HG02840 (cell line): ENCODE measurements at regions not wholly inside any gene's neighbourhood (a gene's known extent, or its start where the extent isn't known, plus 50 kb on each side); places are given as distances from the start of the nearest gene placed in this dataset.

Experiments
- ATAC-seq: cut with Tn5 transposase; IDR thresholded peaks from one replicate; pipeline ENCODE4 v1.9.1; 2021; ENCODE audit warnings: mild to moderate bottlenecking, moderate library complexity, moderate number of reproducible peaks; ENCODE audit not compliant: unreplicated experiment, low FRiP score

DNA sequence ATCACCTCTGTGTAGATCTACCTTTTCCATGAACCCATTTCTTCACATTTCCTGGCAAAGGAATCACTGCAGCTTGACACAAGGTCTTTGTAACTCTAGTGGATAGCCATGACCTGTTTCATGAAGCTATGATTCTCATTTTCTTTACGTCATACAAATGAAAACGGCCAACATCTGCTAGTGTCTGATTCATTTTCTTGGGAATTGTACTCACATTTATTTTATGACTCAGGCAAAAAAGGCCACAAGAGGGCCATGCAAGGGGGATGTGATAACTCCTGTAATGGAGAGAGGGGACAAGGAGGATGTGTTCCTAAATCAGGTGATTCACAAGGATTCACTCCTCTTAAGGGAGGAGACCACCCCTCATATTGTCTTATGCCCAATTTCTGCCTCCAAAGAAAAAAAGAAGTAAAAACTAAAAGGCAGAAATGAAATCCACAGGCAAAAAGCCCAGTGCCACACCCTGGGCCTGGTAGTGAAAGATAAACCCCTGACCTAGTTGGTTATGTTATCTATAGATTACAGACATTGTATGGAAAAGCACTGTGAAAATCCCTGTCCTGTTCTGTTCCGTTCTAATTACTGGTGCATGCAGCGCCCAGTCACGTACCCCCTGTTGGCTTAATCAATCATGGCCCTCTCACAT is 249.9 kb downstream of the IPMK start:
- no peak for ATAC-seq

DNA sequence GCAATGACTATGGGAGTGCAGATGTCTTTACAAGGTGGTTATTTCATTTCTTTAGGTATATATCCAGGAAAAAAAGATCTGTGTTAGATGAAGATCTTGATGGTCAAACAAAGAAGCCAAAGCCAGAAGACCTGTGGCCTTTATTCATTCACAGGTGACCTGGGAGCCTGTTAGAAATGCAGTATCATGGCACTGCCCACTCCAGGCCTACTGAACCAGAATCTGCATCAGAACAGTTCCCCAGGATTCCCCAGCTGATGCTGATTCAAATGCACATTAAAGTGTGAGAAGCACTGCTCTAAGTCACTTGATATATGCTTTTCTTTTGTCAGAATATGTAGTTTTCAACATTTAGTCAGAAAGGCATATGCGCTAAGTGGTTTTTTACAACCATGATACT is 251.1 kb downstream of the IPMK start:
- no peak for ATAC-seq

DNA sequence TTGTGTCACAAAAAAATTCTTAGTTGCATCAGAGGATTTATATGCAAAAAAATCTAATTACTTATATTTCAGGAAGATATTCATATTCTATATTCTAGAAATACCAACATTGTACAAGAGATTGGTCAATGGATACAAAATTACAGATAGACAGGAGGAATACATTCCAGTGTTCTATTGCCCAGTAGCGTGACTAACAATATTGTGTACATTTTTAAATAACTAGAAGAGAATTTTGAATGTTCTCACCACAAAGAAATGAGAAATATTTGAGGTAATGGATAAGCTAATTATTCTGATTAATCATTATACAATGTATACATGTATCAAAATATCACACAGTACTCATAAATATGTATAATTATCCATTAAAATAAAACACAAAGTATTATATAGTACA is 253.3 kb downstream of the IPMK start:
- no peak for ATAC-seq

DNA sequence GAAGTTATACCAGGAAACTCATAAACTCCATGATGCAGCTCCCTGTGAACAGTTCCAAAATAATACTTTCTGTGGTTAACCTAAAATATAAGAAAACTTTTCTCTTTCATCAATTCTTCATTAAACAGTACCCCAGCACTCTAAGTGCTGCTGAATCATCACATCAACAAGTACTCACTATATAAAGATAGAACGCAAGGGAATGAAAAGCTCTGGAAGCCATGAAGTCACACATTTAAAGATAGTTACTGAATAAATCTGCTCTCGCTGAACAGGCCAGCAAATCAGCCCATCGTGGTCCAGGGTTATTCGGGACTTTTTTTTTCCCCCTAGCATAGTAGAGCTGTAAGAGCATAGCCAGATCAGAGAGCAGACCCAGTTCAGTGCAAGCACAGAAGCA is 254.3 kb downstream of the IPMK start:
- ATAC-seq = no peak

DNA sequence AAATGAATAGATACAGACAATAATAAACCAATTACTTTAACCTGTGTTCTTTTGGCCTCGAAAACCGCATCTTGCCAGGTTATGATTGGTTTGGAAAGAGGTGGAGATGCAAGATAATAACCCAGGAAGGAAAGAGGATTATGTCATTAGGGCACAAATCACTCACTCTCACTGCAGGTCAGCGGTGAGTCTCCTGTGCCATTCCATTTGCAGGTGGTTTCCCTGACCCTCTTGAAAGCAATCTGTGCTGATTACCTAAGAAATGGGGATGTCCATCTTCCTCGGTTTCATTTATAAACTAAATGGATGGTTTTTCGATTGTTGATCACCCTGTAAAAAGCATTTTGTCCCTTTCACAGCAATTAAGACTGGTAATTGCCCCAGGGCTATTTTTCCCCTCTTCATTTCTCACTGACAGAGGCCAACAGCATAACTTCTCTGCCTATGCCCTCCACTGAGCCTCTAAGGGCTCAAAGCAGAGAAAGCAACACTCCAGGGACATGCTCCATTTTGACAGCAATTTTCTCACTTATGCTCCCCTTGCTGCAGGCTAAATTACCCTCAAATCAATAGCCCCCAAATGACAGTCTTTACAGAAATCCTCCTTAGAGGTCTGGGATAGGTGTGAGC is 257.5 kb downstream of the IPMK start:
- no peak for ATAC-seq

DNA sequence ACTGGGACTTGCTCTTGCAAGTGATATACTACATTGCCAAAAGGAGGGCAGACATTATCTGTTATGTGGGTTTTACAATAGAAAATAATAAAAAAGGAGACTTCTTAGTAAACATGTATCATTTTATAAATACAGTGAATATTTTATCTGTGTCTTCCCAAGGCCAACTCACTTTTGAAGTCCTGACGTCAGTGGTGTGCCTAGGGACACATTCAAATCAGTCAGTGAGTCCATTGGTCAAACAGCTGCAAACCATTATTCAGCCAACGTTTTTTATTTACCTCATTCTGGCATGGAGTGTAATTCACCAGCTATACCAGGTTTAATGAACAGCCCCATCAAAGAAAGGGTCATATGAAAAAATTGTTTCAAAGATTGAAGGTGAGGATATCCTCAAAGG is 263.7 kb downstream of the IPMK start:
- ATAC-seq = no peak

DNA sequence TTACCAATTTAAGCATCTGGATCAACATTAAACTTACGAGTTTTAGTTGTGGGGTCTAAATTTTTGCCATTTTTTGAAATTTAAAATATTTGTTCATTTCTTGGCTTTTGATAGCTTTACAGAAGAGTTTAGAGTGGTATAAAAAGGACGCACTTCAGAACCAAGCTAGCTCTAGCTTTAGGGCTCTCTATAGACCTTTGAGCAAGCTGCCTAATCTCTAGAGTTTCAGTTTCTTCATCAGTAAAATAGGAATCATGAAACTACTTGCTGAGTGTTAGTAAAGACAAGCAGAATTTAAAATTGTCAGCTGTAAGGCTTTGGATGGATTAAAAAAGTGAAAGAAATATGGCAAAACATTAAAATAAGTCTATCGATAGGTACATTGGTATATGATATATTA is 266.5 kb downstream of the IPMK start:
- ATAC-seq = no peak

DNA sequence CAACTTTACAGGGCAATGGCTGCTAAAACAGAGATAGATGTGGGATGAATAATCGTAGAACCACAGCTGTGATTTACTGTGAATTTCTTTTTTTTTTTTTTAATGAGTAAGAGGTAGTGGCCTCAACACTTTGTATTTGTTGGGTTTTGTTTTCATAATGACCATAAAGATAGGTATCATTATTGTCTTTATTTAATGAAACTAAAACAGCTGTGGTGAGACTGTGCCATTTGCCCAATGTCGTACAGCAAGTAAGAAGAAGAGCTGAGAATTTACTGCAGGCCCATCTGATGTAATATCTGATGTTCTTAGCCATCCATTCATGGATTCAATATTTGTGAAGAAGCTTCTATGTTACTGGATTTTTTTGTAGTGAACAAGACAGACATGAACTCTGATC is 271.2 kb downstream of the IPMK start:
- no peak for ATAC-seq

DNA sequence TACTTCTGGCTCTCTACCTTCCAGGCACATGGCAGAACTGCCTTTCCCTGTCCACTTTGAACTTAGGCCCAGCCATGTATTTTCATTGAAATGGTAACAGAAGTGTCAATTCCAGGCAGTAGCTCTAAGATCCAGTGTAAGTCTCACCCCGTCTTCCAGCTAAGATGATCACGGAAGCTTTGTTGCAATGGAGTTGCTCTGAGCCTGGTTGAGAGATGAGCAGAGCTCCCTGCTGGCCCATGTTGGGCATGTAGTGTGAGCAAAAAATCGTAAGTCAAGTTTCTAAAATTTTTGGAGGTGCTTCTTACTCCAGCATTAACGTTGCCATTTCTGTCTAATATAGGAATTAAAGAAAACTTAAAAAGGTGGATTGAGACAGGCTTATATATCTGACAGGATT is 274.4 kb downstream of the IPMK start:
- ATAC-seq = no peak

DNA sequence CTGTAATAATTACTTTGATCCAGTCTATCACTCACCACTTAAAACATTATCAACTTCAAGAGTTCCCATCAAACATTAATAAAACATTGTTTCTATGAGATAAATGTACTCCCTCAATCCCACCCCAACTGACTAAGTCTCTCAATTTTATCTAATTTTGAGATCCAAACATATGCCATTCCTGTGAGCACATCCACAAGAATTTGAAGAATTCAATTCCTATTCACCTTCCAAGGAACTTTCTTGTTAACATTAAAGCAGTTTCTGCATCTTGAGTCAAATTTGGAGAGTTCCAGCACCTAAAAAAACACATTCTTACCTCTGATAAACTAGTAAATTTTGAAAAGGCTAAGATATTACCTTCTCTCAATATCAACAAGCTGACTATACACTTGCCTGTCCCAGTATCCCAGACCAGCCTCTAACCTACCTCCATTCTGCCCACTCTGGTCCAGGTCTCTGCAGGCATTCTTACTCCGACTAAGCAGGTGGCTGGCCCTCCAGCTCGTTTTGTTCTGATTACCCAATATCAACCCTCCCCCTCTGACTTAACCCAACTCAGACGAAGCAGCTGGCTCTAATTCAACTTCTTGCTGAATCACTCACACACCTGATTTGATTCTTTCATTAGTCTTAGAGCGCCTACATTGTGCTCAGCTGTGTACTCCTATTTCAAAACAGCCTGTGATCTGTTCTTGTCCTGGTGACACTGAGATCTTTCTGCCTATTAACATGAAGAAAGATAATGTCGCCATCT is 275.2 kb downstream of the IPMK start:
- ATAC-seq = no peak

DNA sequence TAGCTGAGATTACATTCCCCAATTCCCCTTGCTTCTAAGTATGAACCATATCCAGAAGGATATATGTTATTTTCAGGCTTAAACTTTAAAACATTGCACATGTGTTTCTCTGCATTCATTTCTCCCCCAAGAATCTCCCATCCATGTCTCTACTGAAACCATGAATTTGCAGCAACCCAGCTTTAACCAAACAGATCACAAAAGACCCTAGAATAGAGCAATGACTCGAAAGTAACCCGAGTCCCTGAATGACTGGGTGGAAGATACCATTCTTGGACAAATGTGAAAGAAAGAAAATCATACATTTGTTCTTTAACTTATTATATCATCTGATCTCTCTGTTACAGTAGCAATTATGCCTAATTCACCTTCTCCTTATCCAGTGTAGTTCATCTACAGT is 278.7 kb downstream of the IPMK start:
- ATAC-seq = no peak

DNA sequence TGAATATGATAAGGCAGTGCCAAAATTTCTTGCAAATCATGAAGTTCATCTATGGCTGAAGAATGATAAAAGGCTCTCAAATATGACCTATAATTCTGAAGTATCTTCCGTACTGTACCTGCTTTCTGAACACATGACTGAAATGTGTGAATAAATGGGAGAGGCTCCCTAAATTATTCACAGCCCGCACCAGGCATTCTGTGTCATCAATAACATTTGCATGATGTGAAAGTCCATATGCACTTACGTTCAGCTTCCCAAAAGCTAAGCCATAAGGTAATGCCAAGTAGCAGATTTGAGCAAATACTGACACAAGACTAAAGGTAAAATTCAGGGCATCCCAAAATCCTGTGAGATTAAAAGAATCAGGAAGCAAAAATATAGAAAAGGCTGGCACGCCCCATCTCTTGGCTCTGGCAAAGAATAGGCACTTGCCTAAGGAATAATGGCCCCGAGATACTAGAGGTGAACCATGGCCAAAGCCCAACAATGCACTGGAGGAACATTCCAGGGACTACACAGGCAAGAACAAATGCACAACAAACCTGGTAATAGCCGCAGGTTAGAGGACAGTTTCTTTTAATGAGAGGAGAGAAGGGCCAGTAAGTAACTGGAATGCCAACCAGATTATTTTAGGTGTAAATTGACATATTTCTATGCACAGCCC is 280.5 kb downstream of the IPMK start:
- no peak for ATAC-seq

DNA sequence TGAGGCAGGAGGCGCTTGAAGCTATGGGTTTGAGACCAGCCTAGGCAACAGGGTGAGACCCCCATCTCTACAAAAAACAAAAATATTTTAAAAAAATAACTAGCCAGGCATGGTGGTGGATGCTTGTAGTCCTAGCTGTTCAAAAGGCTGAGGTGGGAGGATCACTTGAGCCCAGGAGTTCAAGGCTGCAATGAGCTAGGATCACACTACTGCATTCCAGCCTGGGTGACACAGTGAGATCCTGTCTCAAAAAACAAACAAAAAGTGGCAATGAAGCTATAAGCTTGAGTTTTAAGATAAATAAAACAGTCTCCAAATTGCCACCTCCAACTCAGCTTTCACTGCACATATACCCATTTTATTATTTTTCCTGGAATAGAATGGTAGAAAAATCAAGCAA is 281.3 kb downstream of the IPMK start:
- no peak for ATAC-seq

DNA sequence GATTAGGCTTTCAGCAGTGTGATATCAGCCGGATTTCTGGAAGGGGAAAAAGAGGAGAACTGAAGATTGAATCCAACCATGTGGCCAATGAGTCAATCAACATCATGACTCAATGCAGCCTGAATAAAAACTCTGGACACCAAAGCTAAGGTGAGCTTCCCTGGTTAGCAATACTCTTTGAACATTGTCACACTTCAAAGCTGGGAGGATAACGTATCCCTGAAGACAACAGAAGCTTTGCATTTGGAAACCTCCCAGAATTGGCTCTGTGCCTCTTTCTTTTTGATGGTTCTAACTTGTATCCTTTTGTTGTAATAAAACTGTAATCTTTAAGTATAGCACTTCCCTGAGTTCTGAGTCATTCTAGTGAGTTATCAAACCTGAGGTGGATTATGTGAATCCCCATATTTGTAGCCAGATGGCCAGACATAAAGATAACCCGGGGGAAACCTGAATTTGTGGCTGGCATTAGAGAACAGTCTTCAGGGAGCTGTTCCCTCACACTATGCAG is 284.4 kb downstream of the IPMK start:
- ATAC-seq = no peak

DNA sequence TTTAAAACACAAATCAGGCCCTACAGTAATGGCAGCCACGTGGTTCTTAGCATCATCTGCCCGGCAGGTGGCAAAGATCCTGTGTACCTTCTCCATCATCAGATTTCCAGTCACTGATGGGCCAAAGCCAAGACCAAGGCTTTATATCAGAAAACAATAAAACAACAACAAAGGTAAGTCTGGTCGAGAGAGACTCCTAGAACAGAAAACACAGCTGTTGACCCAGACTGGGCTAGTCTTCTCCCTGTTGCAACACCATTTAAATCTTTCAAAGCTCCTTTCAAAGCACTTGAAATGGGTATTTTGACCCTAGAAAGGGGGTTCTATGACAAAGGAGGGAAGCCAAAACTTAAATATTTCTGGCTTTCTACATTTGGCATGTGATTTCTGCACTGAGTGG is 285.6 kb downstream of the IPMK start:
- no peak for ATAC-seq

DNA sequence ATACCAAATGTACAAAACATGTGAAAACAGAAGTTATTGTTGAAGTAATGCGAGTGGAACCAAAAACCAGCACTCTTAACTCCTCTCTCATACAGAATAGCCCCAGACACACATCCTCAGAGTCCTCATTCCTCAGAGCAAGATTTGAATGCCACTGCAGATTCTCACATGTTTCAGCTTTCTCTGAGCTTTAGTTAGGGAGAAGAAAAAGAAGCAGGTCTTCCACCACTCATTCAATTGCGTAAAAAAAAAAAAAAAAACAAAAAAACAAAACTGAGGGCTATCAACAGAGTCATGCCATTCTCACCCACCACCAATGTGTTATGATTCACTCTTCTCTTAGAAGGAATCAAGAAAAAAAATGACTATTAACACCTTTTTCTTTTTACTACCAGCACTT is 287.7 kb downstream of the IPMK start:
- ATAC-seq = no peak

DNA sequence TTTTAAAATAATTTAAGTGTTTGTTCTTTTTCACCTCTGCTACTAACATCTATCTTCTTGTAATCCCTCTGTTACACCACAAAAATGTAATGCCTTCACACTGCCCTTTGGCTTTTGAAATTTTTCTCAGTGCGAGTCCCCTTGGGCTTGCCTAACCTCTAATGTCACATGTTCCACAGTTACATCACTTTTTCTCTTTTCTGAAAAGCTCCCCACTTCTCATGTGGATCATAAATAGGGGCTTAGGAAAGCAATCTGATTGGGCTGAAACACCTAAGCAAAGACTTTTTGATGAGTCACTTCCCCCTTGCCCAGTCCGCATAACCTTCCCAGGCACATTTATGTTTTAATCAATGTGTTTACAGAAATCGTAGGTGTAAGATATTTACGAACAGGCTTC is 288.2 kb downstream of the IPMK start:
- ATAC-seq = no peak

DNA sequence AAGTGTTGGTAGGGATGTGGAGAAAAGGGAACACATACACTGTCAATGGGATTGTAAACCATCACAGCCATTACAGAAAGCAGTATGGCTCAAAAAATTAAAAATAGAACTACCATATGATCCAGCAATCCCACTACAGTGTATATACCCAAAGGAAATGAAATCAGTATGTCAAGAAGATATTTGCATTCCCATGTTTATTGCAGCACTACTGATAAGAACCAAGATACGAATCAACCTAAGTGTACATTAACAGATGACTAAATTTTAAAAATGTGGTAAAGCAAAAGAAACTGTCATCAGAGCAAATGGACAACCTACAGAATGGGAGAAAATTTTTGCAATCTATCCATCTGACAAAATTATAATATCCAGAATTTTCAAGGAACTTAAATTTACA is 290.4 kb downstream of the IPMK start:
- no peak for ATAC-seq

DNA sequence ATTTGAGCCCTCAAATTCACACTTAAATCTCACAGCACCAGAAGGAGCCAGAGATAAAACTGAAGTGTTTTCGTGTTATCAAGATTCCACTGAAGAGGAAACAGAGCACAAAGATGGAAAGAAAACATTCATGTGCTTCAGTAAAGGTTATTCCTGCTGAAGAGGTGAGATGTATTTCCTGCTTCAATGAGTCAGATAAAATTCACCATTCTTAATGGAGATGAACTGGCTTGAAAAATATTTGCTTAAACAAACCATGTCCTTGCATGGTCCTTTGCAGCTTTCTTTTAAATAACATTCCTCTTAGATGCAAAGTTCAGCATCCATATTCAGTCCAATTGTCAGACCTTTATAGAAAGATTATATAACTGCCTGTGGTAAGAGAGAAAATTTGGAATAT is 294.2 kb downstream of the IPMK start:
- no peak for ATAC-seq

DNA sequence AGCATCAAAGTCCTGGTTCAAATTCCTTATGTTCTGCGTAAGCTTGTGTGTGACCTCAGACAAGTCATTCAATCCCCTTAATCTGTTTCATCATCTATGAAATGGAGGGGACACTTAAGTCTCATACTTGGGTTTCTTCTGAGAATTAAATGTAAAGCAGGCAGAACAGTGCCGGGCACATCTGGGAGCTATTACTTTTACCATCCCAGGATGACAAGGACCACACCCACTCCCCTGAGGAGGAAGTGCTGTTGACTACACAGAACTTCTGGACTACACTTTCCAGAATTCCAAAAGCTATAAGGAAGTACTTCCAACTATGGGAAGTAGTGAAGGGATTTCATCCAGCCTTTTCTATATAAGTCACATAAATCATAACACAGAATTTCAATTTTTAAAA is 294.9 kb downstream of the IPMK start:
- ATAC-seq = no peak

DNA sequence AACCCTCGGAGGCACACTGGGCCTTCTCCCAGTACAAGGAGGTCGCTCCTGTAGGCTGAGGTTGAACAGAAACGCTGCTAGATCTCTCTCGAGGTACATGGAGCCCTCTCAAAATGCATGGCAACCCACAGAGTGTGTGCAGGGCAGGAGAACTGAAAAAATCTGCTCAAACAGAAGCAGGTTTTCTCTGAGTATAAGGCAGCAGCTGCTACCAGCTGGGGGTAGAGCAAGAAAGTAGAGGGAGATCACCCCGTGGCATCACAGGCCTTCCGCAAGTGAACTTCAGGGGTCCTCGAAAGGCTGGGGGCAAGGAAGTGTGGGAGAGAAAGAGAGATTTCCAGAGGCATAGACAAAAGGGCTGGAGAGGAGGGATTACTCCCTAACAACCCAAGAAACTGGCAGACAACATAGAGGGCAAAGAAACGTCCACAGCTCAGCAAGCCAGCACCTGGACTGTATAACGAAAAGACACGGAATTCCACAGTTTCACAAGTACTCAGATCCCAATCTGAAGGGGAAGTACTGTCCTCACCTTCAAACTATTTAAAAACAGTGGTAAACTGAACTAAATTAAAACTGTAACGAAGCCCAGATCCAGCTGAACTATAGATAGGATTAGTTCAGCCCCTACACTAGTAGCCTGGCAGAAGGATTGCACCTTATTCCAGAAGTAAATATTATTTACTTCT is 299.2 kb downstream of the IPMK start:
- no peak for ATAC-seq
